ENCODE measurements at regions not wholly inside any gene's neighbourhood (a gene's known extent, or its start where the extent isn't known, plus 50 kb on each side); places are given as distances from the start of the nearest gene placed in this dataset.

DNA sequence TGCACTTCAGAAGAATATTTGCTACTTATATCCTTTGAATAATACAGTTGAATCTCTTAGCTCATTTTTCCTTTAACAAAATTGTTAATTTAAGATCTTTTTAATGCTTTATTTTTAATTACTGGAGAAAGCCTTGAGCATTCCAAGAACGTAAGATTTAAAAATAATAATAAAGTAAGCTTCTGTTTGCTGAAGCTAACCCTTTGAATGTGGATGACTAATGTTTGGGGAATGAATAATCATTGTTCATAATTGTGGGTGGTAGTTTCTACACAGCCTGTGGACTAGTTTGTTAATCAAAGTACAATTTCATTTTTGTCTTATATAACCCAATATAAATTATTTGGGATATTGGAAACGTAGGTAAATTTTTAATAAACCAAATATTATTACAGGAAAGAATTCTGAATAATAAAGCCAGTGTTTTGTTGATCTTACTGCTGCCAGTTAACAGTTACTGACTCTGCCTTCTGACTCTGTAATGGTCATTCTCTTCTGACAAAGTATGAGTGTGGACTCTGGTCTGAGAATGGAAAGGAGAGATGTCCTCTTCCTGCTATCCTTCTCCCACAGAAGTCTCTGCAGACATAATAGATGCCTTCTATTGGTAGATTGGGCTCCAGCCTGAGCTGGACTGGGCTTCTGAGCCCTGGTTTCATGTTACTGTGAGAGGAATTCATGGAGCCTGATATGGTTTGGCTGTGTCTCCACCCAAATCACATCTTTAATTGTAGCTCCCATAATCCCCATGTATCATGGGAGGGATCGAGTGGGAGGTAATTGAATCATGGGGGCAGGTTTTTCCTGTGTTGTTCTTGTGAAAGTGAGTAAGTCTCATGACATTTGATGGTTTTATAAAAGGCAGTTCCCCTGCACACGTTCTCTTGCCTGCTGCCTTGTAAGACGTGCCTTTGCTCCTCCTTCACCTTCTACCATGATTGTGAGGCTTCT, 292.7 kb upstream of the SLC39A10 start:
- Histone ChIP-seq H3K36me3 (ENCODE audit: control insufficient read depth in 2 of 2, insufficient read depth in 1 of 2, low read length in 2 of 2) (no peaks in the 10 kb centered on the region), H3K4me1 (ENCODE audit: control insufficient read depth, insufficient read depth, low read length) (no peaks in the 10 kb centered on the region), H3K27ac (ENCODE audit: extremely low read depth, low read depth, low read length) (no peak overlapping the region), H3K4me3 (ENCODE audit: low read depth, low read length) (no peak overlapping the region), H3K9me3 (ENCODE audit: control insufficient read depth, insufficient read depth, low read depth, low read length) (no peaks in the 10 kb centered on the region)
- no peak for TF ChIP-seq ZNF202 (tag by site-specific recombination; IDR thresholded peaks at IDR 0.05; ENCODE audit: borderline replicate concordance)
- TF ChIP-seq KLF9 (tag by site-specific recombination; IDR thresholded peaks at IDR 0.05; ENCODE audit: low read depth) = no peak
- TF ChIP-seq ZNF16 (tag by site-specific recombination; IDR thresholded peaks at IDR 0.05; ENCODE audit: low read depth) = no peak
- peak; percentile 50 for TF ChIP-seq SETDB1 (IDR thresholded peaks at IDR 0.05; ENCODE audit: insufficient read length, low read length)
- TF ChIP-seq, protein P1, sequence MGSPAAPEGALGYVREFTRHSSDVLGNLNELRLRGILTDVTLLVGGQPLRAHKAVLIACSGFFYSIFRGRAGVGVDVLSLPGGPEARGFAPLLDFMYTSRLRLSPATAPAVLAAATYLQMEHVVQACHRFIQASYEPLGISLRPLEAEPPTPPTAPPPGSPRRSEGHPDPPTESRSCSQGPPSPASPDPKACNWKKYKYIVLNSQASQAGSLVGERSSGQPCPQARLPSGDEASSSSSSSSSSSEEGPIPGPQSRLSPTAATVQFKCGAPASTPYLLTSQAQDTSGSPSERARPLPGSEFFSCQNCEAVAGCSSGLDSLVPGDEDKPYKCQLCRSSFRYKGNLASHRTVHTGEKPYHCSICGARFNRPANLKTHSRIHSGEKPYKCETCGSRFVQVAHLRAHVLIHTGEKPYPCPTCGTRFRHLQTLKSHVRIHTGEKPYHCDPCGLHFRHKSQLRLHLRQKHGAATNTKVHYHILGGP (tag by site-specific recombination; IDR thresholded peaks at IDR 0.05) = no peak
- TF ChIP-seq ATF2 (tag by site-specific recombination; IDR thresholded peaks at IDR 0.05; ENCODE audit: low read depth) = no peak
- no peak for TF ChIP-seq EGR2 (tag by site-specific recombination; IDR thresholded peaks at IDR 0.05; ENCODE audit: low read depth)
- no peak for TF ChIP-seq ZNF529 (tag by site-specific recombination; IDR thresholded peaks at IDR 0.05; ENCODE audit: insufficient replicate concordance)
- CTCF ChIA-PET = no interaction called here
- POLR2A ChIA-PET = no interaction called here

DNA sequence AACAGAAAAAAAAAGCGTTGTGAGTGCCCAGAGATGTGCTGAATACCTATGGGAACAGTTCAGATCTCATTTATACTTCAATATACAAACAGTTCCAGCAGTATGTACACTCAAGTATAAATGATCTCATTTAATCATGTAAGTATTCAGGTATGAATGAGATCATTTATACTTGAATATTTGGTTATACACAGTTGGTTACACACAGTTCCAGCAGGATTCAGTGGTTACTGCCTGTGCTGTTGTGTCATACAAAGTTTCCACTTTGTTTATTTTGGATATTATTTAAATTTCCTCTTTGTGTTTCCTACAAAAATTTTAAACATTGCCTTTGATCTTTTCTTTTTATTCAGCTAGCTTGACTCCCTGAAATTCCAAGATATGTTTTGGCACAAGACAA, 293.5 kb upstream of the SLC39A10 start:
- Histone ChIP-seq H3K4me3 (ENCODE audit: low read depth, low read length) (no peak overlapping the region), H3K27ac (ENCODE audit: extremely low read depth, low read depth, low read length) (no peak overlapping the region), H3K9me3 (ENCODE audit: control insufficient read depth, insufficient read depth, low read depth, low read length) (no peaks in the 10 kb centered on the region), H3K36me3 (ENCODE audit: control insufficient read depth in 2 of 2, insufficient read depth in 1 of 2, low read length in 2 of 2) (no peaks in the 10 kb centered on the region), H3K4me1 (ENCODE audit: control insufficient read depth, insufficient read depth, low read length) (no peaks in the 10 kb centered on the region)
- TF ChIP-seq ZNF114 (tag by site-specific recombination; IDR thresholded peaks at IDR 0.05) = no peak
- TF ChIP-seq BCL11A (tag by site-specific recombination; IDR thresholded peaks at IDR 0.05; ENCODE audit: low read depth) = no peak
- no peak for TF ChIP-seq ZSCAN4 (tag by site-specific recombination; IDR thresholded peaks at IDR 0.05)
- TF ChIP-seq ZNF292 (tag by site-specific recombination; IDR thresholded peaks at IDR 0.05; ENCODE audit: borderline replicate concordance, low read depth) = no peak
- TF ChIP-seq, protein P2, sequence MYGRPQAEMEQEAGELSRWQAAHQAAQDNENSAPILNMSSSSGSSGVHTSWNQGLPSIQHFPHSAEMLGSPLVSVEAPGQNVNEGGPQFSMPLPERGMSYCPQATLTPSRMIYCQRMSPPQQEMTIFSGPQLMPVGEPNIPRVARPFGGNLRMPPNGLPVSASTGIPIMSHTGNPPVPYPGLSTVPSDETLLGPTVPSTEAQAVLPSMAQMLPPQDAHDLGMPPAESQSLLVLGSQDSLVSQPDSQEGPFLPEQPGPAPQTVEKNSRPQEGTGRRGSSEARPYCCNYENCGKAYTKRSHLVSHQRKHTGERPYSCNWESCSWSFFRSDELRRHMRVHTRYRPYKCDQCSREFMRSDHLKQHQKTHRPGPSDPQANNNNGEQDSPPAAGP (tag by site-specific recombination; IDR thresholded peaks at IDR 0.05) = no peak
- no peak for TF ChIP-seq ZNF677 (tag by site-specific recombination; IDR thresholded peaks at IDR 0.05)
- TF ChIP-seq MZF1 (tag by site-specific recombination; IDR thresholded peaks at IDR 0.05; ENCODE audit: borderline replicate concordance) = no peak
- no peak for TF ChIP-seq ZNF23 (tag by site-specific recombination; IDR thresholded peaks at IDR 0.05; ENCODE audit: borderline replicate concordance)
- TF ChIP-seq ZFP69B (tag by site-specific recombination; IDR thresholded peaks at IDR 0.05) = no peak
- TF ChIP-seq ZNF791 (tag by site-specific recombination; IDR thresholded peaks at IDR 0.05) = no peak
- no peak for TF ChIP-seq SCRT2 (tag by site-specific recombination; IDR thresholded peaks at IDR 0.05)
- TF ChIP-seq ZNF221 (tag by site-specific recombination; IDR thresholded peaks at IDR 0.05; ENCODE audit: borderline replicate concordance) = no peak
- no peak for TF ChIP-seq ZNF426 (tag by site-specific recombination; IDR thresholded peaks at IDR 0.05)
- TF ChIP-seq ZNF624 (tag by site-specific recombination; IDR thresholded peaks at IDR 0.05) = no peak
- no peak for TF ChIP-seq KLF16 (tag by site-specific recombination; IDR thresholded peaks at IDR 0.05)
- TF ChIP-seq, protein P3, sequence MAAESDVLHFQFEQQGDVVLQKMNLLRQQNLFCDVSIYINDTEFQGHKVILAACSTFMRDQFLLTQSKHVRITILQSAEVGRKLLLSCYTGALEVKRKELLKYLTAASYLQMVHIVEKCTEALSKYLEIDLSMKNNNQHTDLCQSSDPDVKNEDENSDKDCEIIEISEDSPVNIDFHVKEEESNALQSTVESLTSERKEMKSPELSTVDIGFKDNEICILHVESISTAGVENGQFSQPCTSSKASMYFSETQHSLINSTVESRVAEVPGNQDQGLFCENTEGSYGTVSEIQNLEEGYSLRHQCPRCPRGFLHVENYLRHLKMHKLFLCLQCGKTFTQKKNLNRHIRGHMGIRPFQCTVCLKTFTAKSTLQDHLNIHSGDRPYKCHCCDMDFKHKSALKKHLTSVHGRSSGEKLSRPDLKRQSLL (tag by site-specific recombination; IDR thresholded peaks at IDR 0.05) = no peak
- TF ChIP-seq, protein P4, sequence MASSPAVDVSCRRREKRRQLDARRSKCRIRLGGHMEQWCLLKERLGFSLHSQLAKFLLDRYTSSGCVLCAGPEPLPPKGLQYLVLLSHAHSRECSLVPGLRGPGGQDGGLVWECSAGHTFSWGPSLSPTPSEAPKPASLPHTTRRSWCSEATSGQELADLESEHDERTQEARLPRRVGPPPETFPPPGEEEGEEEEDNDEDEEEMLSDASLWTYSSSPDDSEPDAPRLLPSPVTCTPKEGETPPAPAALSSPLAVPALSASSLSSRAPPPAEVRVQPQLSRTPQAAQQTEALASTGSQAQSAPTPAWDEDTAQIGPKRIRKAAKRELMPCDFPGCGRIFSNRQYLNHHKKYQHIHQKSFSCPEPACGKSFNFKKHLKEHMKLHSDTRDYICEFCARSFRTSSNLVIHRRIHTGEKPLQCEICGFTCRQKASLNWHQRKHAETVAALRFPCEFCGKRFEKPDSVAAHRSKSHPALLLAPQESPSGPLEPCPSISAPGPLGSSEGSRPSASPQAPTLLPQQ (tag by site-specific recombination; IDR thresholded peaks at IDR 0.05) = no peak
- TF ChIP-seq ZNF785 (tag by site-specific recombination; IDR thresholded peaks at IDR 0.05) = no peak
- POLR2A ChIA-PET = no interaction called here
- CTCF ChIA-PET = interaction anchor here (1.0 kb wide), 1 partner anchor 30 kb away, joined by 3 read pairs; no protein-coding TSS in a partner anchor
